ENCODE measurements at regions not wholly inside any gene's neighbourhood (a gene's known extent, or its start where the extent isn't known, plus 50 kb on each side); places are given as distances from the start of the nearest gene placed in this dataset.

- TF ChIP-seq, protein P1, sequence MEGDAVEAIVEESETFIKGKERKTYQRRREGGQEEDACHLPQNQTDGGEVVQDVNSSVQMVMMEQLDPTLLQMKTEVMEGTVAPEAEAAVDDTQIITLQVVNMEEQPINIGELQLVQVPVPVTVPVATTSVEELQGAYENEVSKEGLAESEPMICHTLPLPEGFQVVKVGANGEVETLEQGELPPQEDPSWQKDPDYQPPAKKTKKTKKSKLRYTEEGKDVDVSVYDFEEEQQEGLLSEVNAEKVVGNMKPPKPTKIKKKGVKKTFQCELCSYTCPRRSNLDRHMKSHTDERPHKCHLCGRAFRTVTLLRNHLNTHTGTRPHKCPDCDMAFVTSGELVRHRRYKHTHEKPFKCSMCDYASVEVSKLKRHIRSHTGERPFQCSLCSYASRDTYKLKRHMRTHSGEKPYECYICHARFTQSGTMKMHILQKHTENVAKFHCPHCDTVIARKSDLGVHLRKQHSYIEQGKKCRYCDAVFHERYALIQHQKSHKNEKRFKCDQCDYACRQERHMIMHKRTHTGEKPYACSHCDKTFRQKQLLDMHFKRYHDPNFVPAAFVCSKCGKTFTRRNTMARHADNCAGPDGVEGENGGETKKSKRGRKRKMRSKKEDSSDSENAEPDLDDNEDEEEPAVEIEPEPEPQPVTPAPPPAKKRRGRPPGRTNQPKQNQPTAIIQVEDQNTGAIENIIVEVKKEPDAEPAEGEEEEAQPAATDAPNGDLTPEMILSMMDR (IDR thresholded peaks at IDR 0.05 in 8 of 11, conservative IDR thresholded peaks at IDR 0.05 in 3 of 11): no peak
- TF ChIP-seq POLR2A (IDR thresholded peaks at IDR 0.05) (no peak), POLR2AphosphoS5 (IDR thresholded peaks at IDR 0.05) (no peak)
These were observed 52.3 kb upstream of the TBCA start for GRCh38 chr5:77828445-77828844.

Measured in spleen (tissue), 7 donors.